HepG2 (cell line): ENCODE measurements at regions not wholly inside any gene's neighbourhood (a gene's known extent, or its start where the extent isn't known, plus 50 kb on each side); places are given as distances from the start of the nearest gene placed in this dataset.

Experiments
- ATAC-seq: fragments of 200-7000 bp; cut with Tn5 transposase; 3 replicates; pipeline ENCODE4 v1.9.1; 2020; ENCODE audit warnings: mild to moderate bottlenecking, moderate library complexity
- BruUV-seq: library from RNA; stranded (reverse); fragments of 400-500 nt; replicated peaks from 2 replicates; lab custom pipeline; 2021; lab: Mats Ljungman, UMichigan
- CTCF ChIA-PET: fragments of 300-600 bp; formaldehyde crosslinking; extraction: SDS; loops from one replicate; lab custom pipeline; 2021; ENCODE audit warnings: low total read pairs, inconsistent platforms, low intra/inter-chr PET ratio; lab: Yijun Ruan, JAX
- POLR2A ChIA-PET: fragments of 350-600 bp; sonication (Branson Sonifier 250); formaldehyde crosslinking; loops from one replicate; lab custom pipeline; 2020; ENCODE audit warnings: antibody characterized with exemption, inconsistent platforms; lab: Yijun Ruan, JAX
- DNase-seq: peaks from one replicate; pipeline ENCODE4 v3.0.0-alpha.2; 2015; ENCODE audit warnings: low spot score
- FAIRE-seq: peaks from 3 replicates; lab custom pipeline; 2011; peaks lifted over from hg19 to GRCh38; lab: Jason Lieb, UNC
- H2AFZ ChIP-seq: one replicate; pipeline ENCODE4 v1.6.1; 2011; ENCODE audit warnings: low read length, inconsistent platforms
- H3K27ac ChIP-seq: fragments of 300-600 bp; 3 replicates; pipeline ENCODE4 v1.8.0; 2011; ENCODE audit warnings: mixed run types, mild to moderate bottlenecking, mixed read lengths, low read length, inconsistent platforms; ENCODE audit not compliant: insufficient read depth; ENCODE audit errors: extremely low read length
- H3K27me3 ChIP-seq, 2 experiments: fragments of 200-600 bp in 1 of 2; 2 replicates in 1 of 2; 3 replicates in 1 of 2; pipeline versions ENCODE4 v1.6.0 to v1.8.0; 2011; ENCODE audit warnings: low read length in 2 of 2, mild to moderate bottlenecking in 2 of 2, moderate library complexity in 2 of 2, inconsistent platforms in 1 of 2; ENCODE audit not compliant: insufficient read depth in 2 of 2, control insufficient read depth in 1 of 2
- H3K36me3 ChIP-seq, 2 experiments: fragments of 200-600 bp in 1 of 2; replicated peaks in 1 of 2; 2 replicates in 1 of 2; 3 replicates in 1 of 2; pipeline versions ENCODE4 v1.5.1 to v1.8.0; 2011; ENCODE audit warnings: low read length in 2 of 2, inconsistent platforms in 1 of 2; ENCODE audit not compliant: insufficient read depth in 2 of 2, control insufficient read depth in 1 of 2
- H3K4me1 ChIP-seq: 2 replicates; pipeline ENCODE4 v1.5.1; 2012; ENCODE audit warnings: low read length, inconsistent platforms; ENCODE audit not compliant: insufficient read depth
- H3K4me2 ChIP-seq: 2 replicates; pipeline ENCODE4 v1.6.0; 2011; ENCODE audit warnings: low read depth, low read length, inconsistent platforms
- H3K4me3 ChIP-seq, 3 experiments: fragments of 200-600 bp in 1 of 3; sonication (generic), shearing (Covaris generic) in 1 of 3; replicated peaks in 1 of 3; 2 replicates each; pipeline ENCODE4 v1.5.1; 2011 to 2016; ENCODE audit warnings: low read length in 3 of 3, inconsistent platforms in 2 of 3, low read depth in 2 of 3, mild to moderate bottlenecking in 2 of 3, control low read depth in 1 of 3, mixed read lengths in 1 of 3; ENCODE audit not compliant: insufficient read depth in 1 of 3
- H3K79me2 ChIP-seq: one replicate; pipeline ENCODE4 v1.6.1; 2011; ENCODE audit warnings: low read length, inconsistent platforms; ENCODE audit not compliant: insufficient read depth
- H3K9ac ChIP-seq: 2 replicates; pipeline ENCODE4 v1.6.0; 2011; ENCODE audit warnings: mild to moderate bottlenecking, low read depth, low read length, inconsistent platforms; ENCODE audit not compliant: insufficient read depth
- H3K9me3 ChIP-seq: 2 replicates; pipeline ENCODE4 v1.5.1; 2012; ENCODE audit warnings: mild to moderate bottlenecking, low read length
- H4K20me1 ChIP-seq: 2 replicates; pipeline ENCODE4 v1.6.0; 2011; ENCODE audit warnings: inconsistent platforms, mild to moderate bottlenecking, low read length, moderate library complexity; ENCODE audit not compliant: insufficient read depth
- ADNP ChIP-seq: sonication (generic); formaldehyde crosslinking; IDR thresholded peaks from 2 replicates; pipeline ENCODE4 v1.4.0; 2020; ENCODE audit warnings: missing genetic modification reagents
- AFF4 ChIP-seq: sonication (generic); formaldehyde crosslinking; IDR thresholded peaks from 2 replicates; pipeline ENCODE4 v1.4.0; 2020; ENCODE audit warnings: missing genetic modification reagents
- SPEN ChIP-seq: sonication (generic); formaldehyde crosslinking; IDR thresholded peaks from 2 replicates; pipeline ENCODE4 v1.5.1; 2020; ENCODE audit warnings: low read depth, mild to moderate bottlenecking, missing genetic modification reagents
- TAF15 ChIP-seq: fragments of 200-400 bp; formaldehyde crosslinking; IDR thresholded peaks from one replicate; pipeline ENCODE4 v1.6.1; 2018; ENCODE audit warnings: mild to moderate bottlenecking, low read depth, low read length; ENCODE audit not compliant: poor library complexity, severe bottlenecking
- TBX2 ChIP-seq: sonication (generic); formaldehyde crosslinking; IDR thresholded peaks from 2 replicates; pipeline ENCODE4 v1.5.0; 2020; ENCODE audit warnings: missing genetic modification reagents, mild to moderate bottlenecking, borderline replicate concordance
- TBX3 ChIP-seq: fragments of 450-650 bp; IDR thresholded peaks from 2 replicates; pipeline ENCODE4 v1.6.1; 2017; ENCODE audit warnings: antibody characterized with exemption, mild to moderate bottlenecking, inconsistent platforms, borderline replicate concordance
- ZNF138 ChIP-seq: sonication (generic); formaldehyde crosslinking; IDR thresholded peaks from 2 replicates; pipeline ENCODE4 v1.5.0; 2020; ENCODE audit warnings: mild to moderate bottlenecking, low read depth, missing genetic modification reagents
- ZNF3 ChIP-seq: IDR thresholded peaks from 2 replicates; pipeline ENCODE4 v1.7.0; 2017; ENCODE audit warnings: inconsistent platforms
- ZNF562 ChIP-seq: sonication (generic); formaldehyde crosslinking; IDR thresholded peaks from 2 replicates; pipeline ENCODE4 v1.8.0; 2022; ENCODE audit warnings: missing genetic modification reagents, borderline replicate concordance
- ZNF646 ChIP-seq: sonication (generic); formaldehyde crosslinking; IDR thresholded peaks from 2 replicates; pipeline ENCODE4 v1.9.0; 2021; ENCODE audit warnings: mild to moderate bottlenecking, missing genetic modification reagents
- ZNF691 ChIP-seq: sonication (generic); formaldehyde crosslinking; IDR thresholded peaks from 2 replicates; pipeline ENCODE4 v1.4.0; 2020; ENCODE audit warnings: missing genetic modification reagents, low read depth, mild to moderate bottlenecking, borderline replicate concordance
- ZNF792 ChIP-seq: IDR thresholded peaks from 2 replicates; pipeline ENCODE4 v1.6.1; 2016
- WGBS: methylation state at CpG from one replicate; pipeline ENCODE4 v1.1.6; 2017; ENCODE audit warnings: low lambda C conversion rate; 5-methylcytosine and 5-hydroxymethylcytosine counted together
- in situ Hi-C: cut with HindIII; loops from 2 replicates; pipeline ENCODE4 v1.10.0; 2017; ENCODE audit warnings: low pct_unique_long_range_greater_than_20kb; ENCODE audit not compliant: extremely low pct_ligation_motif_present
- intact Hi-C: fragments of 100-400 bp; cut with micrococcal nuclease; formaldehyde crosslinking; loops from one replicate; pipeline ENCODE4 v1.10.0; 2022; ENCODE audit not compliant: unreplicated experiment

- H3K4me1 ChIP-seq: no peaks in the 10 kb centered on the region
- H3K79me2 ChIP-seq: no peaks in the 10 kb centered on the region
- FAIRE-seq: no peak
- BruUV-seq: no TSS peak
- H3K9me3 ChIP-seq: no peaks in the 10 kb centered on the region
- no peaks in the 10 kb centered on the region for H4K20me1 ChIP-seq
- H3K9ac ChIP-seq: no peak overlapping the region
- H3K36me3 ChIP-seq: no peaks in the 10 kb centered on the region
- POLR2A ChIA-PET: no interaction called here
- intact Hi-C loops (no loop called here), in situ Hi-C loops (no loop called here)
- 3% methylated on average over 3 of the region's 7 CpGs for WGBS
- no peak overlapping the region for H3K4me3 ChIP-seq
- no peak for TF ChIP-seq TBX2 (CRISPR knock-in tag)
- no peak for TF ChIP-seq TBX3
- no peak for TF ChIP-seq AFF4 (CRISPR knock-in tag)
- no peak for TF ChIP-seq ZNF138
- TF ChIP-seq ADNP (CRISPR knock-in tag): no peak
- TF ChIP-seq ZNF792 (CRISPR knock-in tag): no peak
- no peak for TF ChIP-seq ZNF3
- no peak for TF ChIP-seq SPEN
- TF ChIP-seq ZNF562: no peak
- no peak for TF ChIP-seq ZNF691
- no peak for TF ChIP-seq TAF15
- no peak for TF ChIP-seq ZNF646
- no peak overlapping the region for H3K27ac ChIP-seq
- no peak overlapping the region for H2AFZ ChIP-seq
- no peak overlapping the region for H3K4me2 ChIP-seq
- H3K27me3 ChIP-seq: no peaks in the 10 kb centered on the region
- CTCF ChIA-PET: no interaction called here
- no peak for ATAC-seq
- no peak for DNase-seq
These were observed 278.4 kb downstream of the C1orf94 start for GRCh38 chr1:34455121-34455520.
